ENCODE measurements at regions not wholly inside any gene's neighbourhood (a gene's known extent, or its start where the extent isn't known, plus 50 kb on each side); places are given as distances from the start of the nearest gene placed in this dataset.

- DNase-seq: no peak
Measured at GRCh38 chr6:62474793-62475192, 188.8 kb upstream of the KHDRBS2 start.

- no peak for DNase-seq
Measured at GRCh38 chr6:62466607-62467006, 180.6 kb upstream of the KHDRBS2 start.

GRCh38 chr6:62465206-62465605 lies 179.2 kb upstream of the KHDRBS2 start:
- no peak for DNase-seq

GRCh38 chr6:62452586-62452985 lies 166.6 kb upstream of the KHDRBS2 start:
- DNase-seq: no peak

GRCh38 chr6:62446647-62447316 lies 160.8 kb upstream of the KHDRBS2 start:
- no peak for DNase-seq

GRCh38 chr6:62445521-62445920 lies 159.5 kb upstream of the KHDRBS2 start:
- DNase-seq: no peak

GRCh38 chr6:62441182-62441581 lies 155.2 kb upstream of the KHDRBS2 start:
- no peak for DNase-seq

- no peak for DNase-seq
Measured at GRCh38 chr6:62429781-62430180, 143.8 kb upstream of the KHDRBS2 start.

GRCh38 chr6:62400521-62401259 lies 114.7 kb upstream of the KHDRBS2 start:
- DNase-seq: no peak

- peak in 1 of 2 experiments; percentile 18 for DNase-seq
Measured at GRCh38 chr6:62393608-62394007, 107.6 kb upstream of the KHDRBS2 start.

GRCh38 chr6:62392291-62392690 lies 106.3 kb upstream of the KHDRBS2 start:
- DNase-seq: no peak

GRCh38 chr6:62391358-62391757 lies 105.3 kb upstream of the KHDRBS2 start:
- no peak for DNase-seq

GRCh38 chr6:62390401-62390800 lies 104.4 kb upstream of the KHDRBS2 start:
- DNase-seq: no peak

- no peak for DNase-seq
Measured at GRCh38 chr6:62371453-62372210, 85.6 kb upstream of the KHDRBS2 start.

- peak; percentile 94 for DNase-seq
Measured at GRCh38 chr6:62367601-62368000, 81.6 kb upstream of the KHDRBS2 start.

- no peak for DNase-seq
Measured at GRCh38 chr6:62362097-62362496, 76.1 kb upstream of the KHDRBS2 start.

- no peak for DNase-seq
Measured at GRCh38 chr6:62357835-62358234, 71.8 kb upstream of the KHDRBS2 start.

GRCh38 chr6:62354261-62354660 lies 68.2 kb upstream of the KHDRBS2 start:
- no peak for DNase-seq

- DNase-seq: no peak
Measured at GRCh38 chr6:62345962-62346689, 60.1 kb upstream of the KHDRBS2 start.

GRCh38 chr6:62345446-62345845 lies 59.4 kb upstream of the KHDRBS2 start:
- DNase-seq: no peak

GRCh38 chr6:62344850-62345249 lies 58.8 kb upstream of the KHDRBS2 start:
- no peak for DNase-seq

GRCh38 chr6:62338477-62338876 lies 52.5 kb upstream of the KHDRBS2 start:
- no peak for DNase-seq

Data from Kasumi-1 (cell line).